Stomach (tissue), 4 donors: ENCODE measurements at regions not wholly inside any gene's neighbourhood (a gene's known extent, or its start where the extent isn't known, plus 50 kb on each side); places are given as distances from the start of the nearest gene placed in this dataset.

ENCODE experiments used
- CTCF ChIP-seq, 7 experiments: fragments of 450-650 bp in 4 of 7; fragments of 200-600 bp in 3 of 7; sonication (generic) in 3 of 7; IDR thresholded peaks; one replicate each; pipeline ENCODE4 v1.5.1; 2016 to 2019; ENCODE audit warnings: antibody characterized with exemption in 7 of 7, control low read depth in 2 of 7, mild to moderate bottlenecking in 1 of 7
- POLR2A ChIP-seq, 4 donors: fragments of 450-650 bp; IDR thresholded peaks; one replicate each; pipeline ENCODE4 v1.6.1; 2016; ENCODE audit warnings: antibody characterized with exemption in 4 of 4, control low read depth in 2 of 4, mild to moderate bottlenecking in 1 of 4, moderate library complexity in 1 of 4
- POLR2AphosphoS5 ChIP-seq, 3 donors: sonication (generic); formaldehyde crosslinking; IDR thresholded peaks; one replicate each; pipeline ENCODE4 v1.6.1; 2016; ENCODE audit warnings: antibody characterized with exemption in 3 of 3

- TF ChIP-seq CTCF (IDR thresholded peaks at IDR 0.05) (no peak), POLR2A (IDR thresholded peaks at IDR 0.05) (no peak), POLR2AphosphoS5 (IDR thresholded peaks at IDR 0.05) (no peak)
Measured at GRCh38 chr1:232689711-232690110, 59.8 kb upstream of the SIPA1L2 start.
